H1 (cell line): ENCODE measurements at regions not wholly inside any gene's neighbourhood (a gene's known extent, or its start where the extent isn't known, plus 50 kb on each side); places are given as distances from the start of the nearest gene placed in this dataset.

Experiments used
- ATF2 ChIP-seq: IDR thresholded peaks from 2 replicates; pipeline ENCODE4 v1.6.1; 2012; ENCODE audit warnings: low read length, inconsistent platforms
- CEBPB ChIP-seq: IDR thresholded peaks from 2 replicates; pipeline ENCODE4 v1.6.1; 2012; ENCODE audit warnings: low read depth, low read length
- GTF2F1 ChIP-seq: IDR thresholded peaks from 2 replicates; pipeline ENCODE4 v1.6.1; 2012; ENCODE audit warnings: low read depth, low read length, improper control_type of control experiment, borderline replicate concordance
- KDM4A ChIP-seq: IDR thresholded peaks from one replicate; pipeline ENCODE4 v1.7.1; 2012; ENCODE audit warnings: low read depth, mild to moderate bottlenecking, moderate library complexity, low read length, inconsistent platforms; ENCODE audit not compliant: severe bottlenecking
- TF ChIP-seq, protein P1 (sequence below), 3 experiments: IDR thresholded peaks; 1 replicate in 2 of 3; 2 replicates in 1 of 3; pipeline versions ENCODE4 v1.5.1 to v1.6.1; 2011; ENCODE audit warnings: low read length in 3 of 3, mild to moderate bottlenecking in 3 of 3, inconsistent platforms in 2 of 3, low read depth in 1 of 3, moderate library complexity in 1 of 3; ENCODE audit not compliant: insufficient read depth in 1 of 3; ENCODE audit errors: control extremely low read depth in 1 of 3

- TF ChIP-seq GTF2F1 (no peak), ATF2 (no peak), KDM4A (no peak), CEBPB (no peak)
- TF ChIP-seq, protein P1, sequence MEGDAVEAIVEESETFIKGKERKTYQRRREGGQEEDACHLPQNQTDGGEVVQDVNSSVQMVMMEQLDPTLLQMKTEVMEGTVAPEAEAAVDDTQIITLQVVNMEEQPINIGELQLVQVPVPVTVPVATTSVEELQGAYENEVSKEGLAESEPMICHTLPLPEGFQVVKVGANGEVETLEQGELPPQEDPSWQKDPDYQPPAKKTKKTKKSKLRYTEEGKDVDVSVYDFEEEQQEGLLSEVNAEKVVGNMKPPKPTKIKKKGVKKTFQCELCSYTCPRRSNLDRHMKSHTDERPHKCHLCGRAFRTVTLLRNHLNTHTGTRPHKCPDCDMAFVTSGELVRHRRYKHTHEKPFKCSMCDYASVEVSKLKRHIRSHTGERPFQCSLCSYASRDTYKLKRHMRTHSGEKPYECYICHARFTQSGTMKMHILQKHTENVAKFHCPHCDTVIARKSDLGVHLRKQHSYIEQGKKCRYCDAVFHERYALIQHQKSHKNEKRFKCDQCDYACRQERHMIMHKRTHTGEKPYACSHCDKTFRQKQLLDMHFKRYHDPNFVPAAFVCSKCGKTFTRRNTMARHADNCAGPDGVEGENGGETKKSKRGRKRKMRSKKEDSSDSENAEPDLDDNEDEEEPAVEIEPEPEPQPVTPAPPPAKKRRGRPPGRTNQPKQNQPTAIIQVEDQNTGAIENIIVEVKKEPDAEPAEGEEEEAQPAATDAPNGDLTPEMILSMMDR (IDR thresholded peaks at IDR 0.05; ENCODE audit: control extremely low read depth in 1 of 3, insufficient read depth in 1 of 3, low read depth in 1 of 3, low read length in 3 of 3) = no peak
These were observed 222.6 kb upstream of the NFE2L3 start (continued) for GRCh38 chr7:25929448-25929847.
